H1 (cell line): ENCODE measurements at regions not wholly inside any gene's neighbourhood (a gene's known extent, or its start where the extent isn't known, plus 50 kb on each side); places are given as distances from the start of the nearest gene placed in this dataset.

Experiments used
- CTCF ChIA-PET: fragments of 300-600 bp; sonication (Branson Sonifier 250); formaldehyde crosslinking; loops from one replicate; lab custom pipeline; 2021; ENCODE audit not compliant: partially characterized antibody; lab: Charles Lee
- POLR2A ChIA-PET: fragments of 300-600 bp; sonication (Branson Sonifier 250); formaldehyde crosslinking; loops from one replicate; lab custom pipeline; 2021; ENCODE audit warnings: inconsistent platforms; ENCODE audit not compliant: partially characterized antibody; lab: Charles Lee
- DNase-seq, 2 experiments: peaks; one replicate each; pipeline versions ENCODE4 v3.0.0 to v3.0.0-alpha.2; 2010 to 2022; ENCODE audit warnings: low spot score in 2 of 2, low read depth in 1 of 2, mixed read lengths in 1 of 2
- FAIRE-seq: peaks from 2 replicates; lab custom pipeline; 2011; peaks lifted over from hg19 to GRCh38; lab: Jason Lieb, UNC
- H2AFZ ChIP-seq: 2 replicates; pipeline ENCODE4 v1.8.1; 2012; ENCODE audit warnings: low read length, inconsistent platforms
- H2AK5ac ChIP-seq: 2 replicates; pipeline ENCODE4 v1.6.1; 2013; ENCODE audit warnings: low read depth, low read length
- H2BK120ac ChIP-seq: replicated peaks from 2 replicates; pipeline ENCODE3; 2013; ENCODE audit warnings: low read depth, low read length, inconsistent platforms
- H2BK12ac ChIP-seq: 2 replicates; pipeline ENCODE4 v1.6.1; 2013; ENCODE audit warnings: low read depth, low read length
- H2BK15ac ChIP-seq: 2 replicates; pipeline ENCODE4 v1.6.1; 2013; ENCODE audit warnings: low read length
- H2BK20ac ChIP-seq: 2 replicates; pipeline ENCODE4 v1.6.1; 2013; ENCODE audit warnings: low read length
- H2BK5ac ChIP-seq: 2 replicates; pipeline ENCODE4 v1.6.1; 2013; ENCODE audit warnings: low read depth, low read length
- H3K14ac ChIP-seq: 2 replicates; pipeline ENCODE4 v1.6.1; 2013; ENCODE audit warnings: inconsistent platforms; ENCODE audit not compliant: insufficient read length
- H3K18ac ChIP-seq: 2 replicates; pipeline ENCODE4 v1.6.1; 2013; ENCODE audit warnings: low read length; ENCODE audit errors: extremely low read depth
- H3K23ac ChIP-seq: 2 replicates; pipeline ENCODE4 v1.6.1; 2013; ENCODE audit warnings: inconsistent platforms; ENCODE audit not compliant: insufficient read length
- H3K23me2 ChIP-seq: 2 replicates; pipeline ENCODE4 v1.6.1; 2013; ENCODE audit warnings: low read depth, low read length
- H3K27ac ChIP-seq: 2 replicates; pipeline ENCODE4 v1.6.1; 2011; ENCODE audit warnings: low read depth, low read length, inconsistent platforms
- H3K27me3 ChIP-seq, 4 experiments: replicated peaks in 1 of 4; 1 replicate in 1 of 4; 2 replicates in 3 of 4; pipeline versions ENCODE4 v1.6.1 to v1.8.1; 2011 to 2013; ENCODE audit warnings: low read length in 3 of 4, mild to moderate bottlenecking in 3 of 4, inconsistent platforms in 2 of 4, mixed read lengths in 2 of 4, moderate library complexity in 1 of 4; ENCODE audit not compliant: control insufficient read depth in 3 of 4, insufficient read depth in 3 of 4; ENCODE audit errors: extremely low read depth in 1 of 4
- H3K36me3 ChIP-seq, 4 experiments: 2 replicates each; pipeline versions ENCODE4 v1.6.1 to v1.8.1; 2011 to 2013; ENCODE audit warnings: mild to moderate bottlenecking in 4 of 4, low read length in 3 of 4, moderate library complexity in 2 of 4, control low read depth in 1 of 4, inconsistent platforms in 1 of 4; ENCODE audit not compliant: insufficient read depth in 4 of 4, control insufficient read depth in 2 of 4
- H3K4ac ChIP-seq: replicated peaks from 2 replicates; pipeline ENCODE3; 2013; ENCODE audit warnings: low read length, low read depth, mixed read lengths, inconsistent platforms; ENCODE audit not compliant: insufficient read length
- H3K4me1 ChIP-seq, 4 experiments: replicated peaks in 1 of 4; 1 replicate in 1 of 4; 2 replicates in 3 of 4; pipeline versions ENCODE4 v1.6.1 to v1.8.1; 2011 to 2013; ENCODE audit warnings: low read length in 3 of 4, inconsistent platforms in 2 of 4, mixed read lengths in 1 of 4; ENCODE audit not compliant: insufficient read depth in 4 of 4, control insufficient read depth in 3 of 4
- H3K4me2 ChIP-seq, 2 experiments: 2 replicates each; pipeline versions ENCODE4 v1.6.1 to v1.8.1; 2011 to 2013; ENCODE audit warnings: low read depth in 2 of 2, low read length in 2 of 2, control low read depth in 1 of 2, inconsistent platforms in 1 of 2, mild to moderate bottlenecking in 1 of 2; ENCODE audit not compliant: insufficient read depth in 1 of 2
- H3K4me3 ChIP-seq, 4 experiments: fragments of 200-600, 300-600 bp in 1 of 4; sonication (generic), shearing (Covaris generic), sonication (Bioruptor Twin) in 1 of 4; 2 replicates each; pipeline versions ENCODE4 v1.5.1 to v1.8.1; 2011 to 2016; ENCODE audit warnings: low read length in 4 of 4, low read depth in 3 of 4, control low read depth in 2 of 4, inconsistent platforms in 2 of 4, mild to moderate bottlenecking in 2 of 4, mixed read lengths in 1 of 4, moderate library complexity in 1 of 4; ENCODE audit not compliant: insufficient read depth in 2 of 4; ENCODE audit errors: extremely low read depth in 1 of 4
- H3K56ac ChIP-seq: replicated peaks from 2 replicates; pipeline ENCODE3; 2013; ENCODE audit warnings: low read depth, mild to moderate bottlenecking, mixed read lengths, low read length, inconsistent platforms; ENCODE audit not compliant: insufficient read length
- H3K79me1 ChIP-seq: 2 replicates; pipeline ENCODE4 v1.6.1; 2013; ENCODE audit warnings: low read depth, low read length, control low read depth
- H3K79me2 ChIP-seq, 2 experiments: 2 replicates each; pipeline versions ENCODE4 v1.6.1 to v1.8.1; 2012 to 2013; ENCODE audit warnings: low read length in 2 of 2, mild to moderate bottlenecking in 2 of 2, inconsistent platforms in 1 of 2; ENCODE audit not compliant: insufficient read depth in 2 of 2, control insufficient read depth in 1 of 2
- H3K9ac ChIP-seq, 4 experiments: replicated peaks in 1 of 4; 1 replicate in 1 of 4; 2 replicates in 3 of 4; pipeline versions ENCODE4 v1.6.1 to v1.8.1; 2011 to 2013; ENCODE audit warnings: low read depth in 3 of 4, low read length in 3 of 4, control low read depth in 2 of 4, mild to moderate bottlenecking in 2 of 4, moderate library complexity in 2 of 4, inconsistent platforms in 1 of 4; ENCODE audit errors: extremely low read depth in 1 of 4
- H3K9me3 ChIP-seq, 2 experiments: 2 replicates each; pipeline versions ENCODE4 v1.6.1 to v1.8.1; 2012 to 2013; ENCODE audit warnings: mild to moderate bottlenecking in 2 of 2, moderate library complexity in 2 of 2, control low read depth in 1 of 2, inconsistent platforms in 1 of 2, low read depth in 1 of 2, low read length in 1 of 2, mixed read lengths in 1 of 2; ENCODE audit not compliant: insufficient read depth in 2 of 2
- H4K20me1 ChIP-seq, 2 experiments: replicated peaks in 1 of 2; 2 replicates each; pipeline versions ENCODE3 to v1.8.1; 2011 to 2013; ENCODE audit warnings: inconsistent platforms in 2 of 2, low read length in 2 of 2, mild to moderate bottlenecking in 1 of 2; ENCODE audit not compliant: insufficient read depth in 2 of 2, control insufficient read depth in 1 of 2
- H4K5ac ChIP-seq: 2 replicates; pipeline ENCODE4 v1.6.1; 2013; ENCODE audit warnings: low read length, low read depth, mixed read lengths, inconsistent platforms; ENCODE audit not compliant: insufficient read length
- H4K8ac ChIP-seq: 2 replicates; pipeline ENCODE4 v1.8.0; 2013; ENCODE audit warnings: mild to moderate bottlenecking, moderate library complexity, low read length, inconsistent platforms; ENCODE audit not compliant: insufficient read depth; ENCODE audit errors: extremely low read depth
- H4K91ac ChIP-seq: replicated peaks from 2 replicates; pipeline ENCODE3; 2013; ENCODE audit warnings: low read length, mixed read lengths, inconsistent platforms; ENCODE audit not compliant: insufficient read length
- KDM4A ChIP-seq: IDR thresholded peaks from one replicate; pipeline ENCODE4 v1.7.1; 2012; ENCODE audit warnings: low read depth, mild to moderate bottlenecking, moderate library complexity, low read length, inconsistent platforms; ENCODE audit not compliant: severe bottlenecking
- NRF1 ChIP-seq: IDR thresholded peaks from 2 replicates; pipeline ENCODE4 v1.6.1; 2011; ENCODE audit warnings: mild to moderate bottlenecking, low read depth, low read length, improper control_type of control experiment
- SAP30 ChIP-seq: fragments of 300-600 bp; sonication (generic); IDR thresholded peaks from 2 replicates; pipeline ENCODE4 v1.7.1; 2012; ENCODE audit warnings: low read length, moderate library complexity, mild to moderate bottlenecking, inconsistent platforms; ENCODE audit not compliant: insufficient read depth, insufficient replicate concordance

GRCh38 chr2:17084877-17085276 is 419.2 kb upstream of the CYRIA start:
- POLR2A ChIA-PET, result no interaction called here
- Histone ChIP-seq H3K4me3 (no peak overlapping the region), H4K91ac (no peak overlapping the region), H2AFZ (no peak overlapping the region), H3K14ac (no peak overlapping the region), H2BK5ac (no peak overlapping the region), H3K27me3 (no peaks in the 10 kb centered on the region), H3K4me2 (no peak overlapping the region), H3K79me1 (no peaks in the 10 kb centered on the region), H4K5ac (no peak overlapping the region), H3K4ac (no peak overlapping the region), H2BK15ac (no peak overlapping the region), H3K9me3 (peaks cover 5 to 6% of the 10 kb centered on the region in 2 experiments; a peak in 3 of 4 replicates), H3K23me2 (no peaks in the 10 kb centered on the region), H3K79me2 (no peaks in the 10 kb centered on the region), H3K23ac (no peak overlapping the region), H3K36me3 (no peaks in the 10 kb centered on the region), H3K18ac (no peak overlapping the region), H3K27ac (no peak overlapping the region), H3K9ac (no peak overlapping the region), H4K8ac (no peak overlapping the region), H2BK12ac (no peak overlapping the region), H3K56ac (no peak overlapping the region), H3K4me1 (no peaks in the 10 kb centered on the region), H2BK120ac (no peak overlapping the region), H2AK5ac (no peak overlapping the region), H4K20me1 (no peaks in the 10 kb centered on the region), H2BK20ac (no peak overlapping the region)
- DNase-seq (no peak), FAIRE-seq (no peak)
- no peak for TF ChIP-seq KDM4A
- no peak for TF ChIP-seq NRF1
- TF ChIP-seq SAP30, result no peak
- CTCF ChIA-PET, result no interaction called here
